NCI-H1048 (cell line): ENCODE measurements at regions not wholly inside any gene's neighbourhood (a gene's known extent, or its start where the extent isn't known, plus 50 kb on each side); places are given as distances from the start of the nearest gene placed in this dataset.
"Not testable (repeated sequence)": the region's sequence is repeated elsewhere in the genome, so short reads cannot be mapped to it uniquely, and the experiment has no call there.

Source experiments
- DNase-seq: peaks from one replicate; lab custom pipeline; 2025; lab: John Stamatoyannopoulos, UW

DNA sequence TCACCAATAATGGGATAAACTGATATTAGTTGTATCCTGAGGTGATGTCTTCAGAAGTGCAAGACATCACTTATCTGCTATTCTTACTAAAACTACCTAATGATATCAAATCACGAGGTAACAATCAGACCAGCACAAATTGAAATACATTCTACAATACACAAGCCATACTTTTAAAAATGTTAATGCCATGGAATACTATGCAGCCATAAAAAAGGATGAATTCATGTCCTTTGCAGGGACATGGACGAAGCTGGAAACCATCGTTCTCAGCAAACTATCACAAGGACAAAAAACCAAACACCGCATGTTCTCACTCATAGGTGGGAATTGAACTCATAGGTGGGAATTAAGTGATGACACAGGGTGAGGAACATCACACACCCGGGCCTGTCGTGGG lies 129.3 kb downstream of the SST start:
- DNase-seq, result no peak

DNA sequence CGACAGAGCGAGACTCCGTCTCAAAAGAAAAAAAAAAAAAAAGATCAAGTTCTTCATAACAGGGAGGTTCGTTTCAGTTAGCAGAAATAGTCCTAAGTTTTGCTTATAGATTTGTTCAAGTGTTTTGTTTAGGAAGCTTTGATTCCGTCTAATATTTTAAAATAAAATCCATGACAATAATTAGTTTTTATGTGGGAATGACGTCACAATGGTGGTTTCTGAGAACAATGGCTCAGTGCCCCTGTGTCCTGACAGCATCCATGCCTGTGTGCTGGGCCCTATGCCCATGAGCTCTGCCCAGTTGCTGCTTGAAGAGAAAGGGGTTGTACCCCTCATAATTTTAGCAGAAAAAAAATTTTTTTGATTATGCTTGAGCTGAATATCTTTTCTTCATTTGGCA lies 134.0 kb downstream of the SST start:
- DNase-seq, result no peak

DNA sequence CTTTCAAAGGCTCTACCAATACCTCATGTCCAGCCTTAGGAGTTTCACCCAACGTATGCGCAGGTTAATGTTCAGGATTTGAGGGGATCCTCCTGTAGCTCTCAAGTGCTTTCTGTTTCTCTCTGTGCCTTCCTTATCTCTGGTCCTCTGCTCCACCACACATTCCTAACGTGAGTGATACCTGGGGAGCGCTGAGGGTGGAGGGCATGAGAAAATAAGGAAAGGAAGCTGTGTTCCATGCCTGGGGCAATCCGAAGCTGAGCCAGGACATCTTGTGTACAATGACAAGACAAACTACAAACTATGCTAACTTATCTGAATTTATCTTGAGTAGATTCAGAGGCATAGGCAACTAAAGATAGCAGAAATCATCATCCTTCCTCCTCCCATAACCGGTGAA lies 136.4 kb downstream of the SST start:
- no peak for DNase-seq

GRCh38 chr3:187531831-187532230 lies 138.4 kb downstream of the SST start:
- no peak for DNase-seq

- no peak for DNase-seq
These were observed 147.3 kb downstream of the SST start for GRCh38 chr3:187522890-187523289.

DNA sequence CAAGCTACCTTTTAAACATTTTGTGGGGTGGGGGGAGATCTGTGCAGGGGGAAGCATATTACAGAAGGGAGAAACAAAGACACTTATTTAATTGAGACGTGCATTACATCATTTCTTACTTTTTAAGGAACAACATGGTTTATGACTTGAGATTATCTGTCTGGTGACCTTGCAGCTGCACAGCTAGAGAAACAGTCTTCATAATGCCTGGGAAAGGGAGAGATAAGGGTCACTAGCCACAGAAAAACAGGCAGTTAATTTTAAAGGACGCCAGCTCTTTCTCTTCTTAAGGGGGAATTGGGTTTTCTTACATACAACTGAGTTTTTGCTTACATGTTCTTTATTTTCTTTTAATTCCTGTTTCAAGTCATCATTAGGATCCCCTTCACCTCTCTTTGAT lies 147.9 kb downstream of the SST start:
- no peak for DNase-seq

- DNase-seq, result no peak
These were observed 148.6 kb downstream of the SST start for GRCh38 chr3:187521546-187521945.

- no peak for DNase-seq
These were observed 149.9 kb downstream of the SST start for GRCh38 chr3:187520027-187520945.

DNA sequence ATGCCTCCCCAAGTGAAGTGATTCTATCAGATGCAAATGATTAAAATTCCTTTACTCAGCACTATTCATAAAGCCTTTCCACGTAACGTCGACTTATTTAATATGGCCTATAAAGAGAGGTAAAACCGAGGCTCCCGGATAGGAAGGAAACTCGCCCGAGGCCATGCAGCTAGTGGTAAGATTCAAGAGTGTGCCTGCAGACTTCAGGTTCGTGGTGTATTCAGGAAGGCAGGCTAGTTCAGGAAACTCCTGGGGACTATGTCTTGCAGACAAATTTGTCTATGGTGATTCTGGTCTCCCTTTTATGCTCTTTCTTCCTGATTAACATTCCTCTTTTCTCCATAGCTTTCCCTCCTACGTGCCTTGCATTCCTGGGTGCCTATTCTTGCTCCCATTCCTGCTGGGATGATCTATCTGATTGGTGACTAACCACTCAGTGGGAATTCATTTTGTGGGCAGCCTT lies 150.7 kb downstream of the SST start:
- no peak for DNase-seq

DNA sequence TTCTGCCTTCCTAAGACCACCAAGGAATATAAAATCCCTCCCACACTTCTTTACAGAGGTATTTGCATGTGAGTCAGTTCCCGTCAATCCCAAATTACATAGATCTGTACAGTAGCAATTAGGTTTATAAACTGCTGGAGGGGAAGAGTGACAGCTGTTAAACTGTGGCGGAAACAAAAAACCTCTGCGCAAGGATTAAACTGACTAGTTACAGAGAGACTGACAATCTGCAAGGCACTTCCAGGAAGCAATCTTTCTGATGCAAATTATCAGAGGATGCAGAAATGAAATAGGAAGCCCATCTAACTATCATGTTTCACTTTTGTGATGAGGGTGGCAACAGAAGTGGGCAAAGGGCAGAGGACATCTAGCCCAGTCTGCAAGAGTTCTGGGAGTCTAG lies 150.4 kb downstream of the RTP4 start:
- DNase-seq, result no peak

DNA sequence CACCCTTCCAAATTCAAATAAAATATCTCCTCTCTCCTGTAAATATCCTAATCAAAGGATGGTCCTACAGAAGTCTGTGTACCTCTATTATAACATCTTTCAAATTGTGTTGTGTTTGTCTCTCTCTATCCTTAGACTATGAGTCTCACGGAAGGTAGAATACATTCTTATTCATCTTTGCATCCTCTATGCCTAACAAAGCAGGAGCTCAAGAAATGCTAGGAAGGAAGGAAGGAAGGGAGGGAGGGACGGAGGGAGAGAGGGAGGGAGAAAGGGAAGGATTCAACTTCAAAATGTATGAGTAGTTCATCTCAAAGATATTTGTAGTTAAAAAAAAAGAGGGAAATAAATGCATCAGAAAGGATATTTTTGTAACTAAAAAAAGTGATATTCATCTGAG lies 150.0 kb downstream of the RTP4 start:
- no peak for DNase-seq

DNA sequence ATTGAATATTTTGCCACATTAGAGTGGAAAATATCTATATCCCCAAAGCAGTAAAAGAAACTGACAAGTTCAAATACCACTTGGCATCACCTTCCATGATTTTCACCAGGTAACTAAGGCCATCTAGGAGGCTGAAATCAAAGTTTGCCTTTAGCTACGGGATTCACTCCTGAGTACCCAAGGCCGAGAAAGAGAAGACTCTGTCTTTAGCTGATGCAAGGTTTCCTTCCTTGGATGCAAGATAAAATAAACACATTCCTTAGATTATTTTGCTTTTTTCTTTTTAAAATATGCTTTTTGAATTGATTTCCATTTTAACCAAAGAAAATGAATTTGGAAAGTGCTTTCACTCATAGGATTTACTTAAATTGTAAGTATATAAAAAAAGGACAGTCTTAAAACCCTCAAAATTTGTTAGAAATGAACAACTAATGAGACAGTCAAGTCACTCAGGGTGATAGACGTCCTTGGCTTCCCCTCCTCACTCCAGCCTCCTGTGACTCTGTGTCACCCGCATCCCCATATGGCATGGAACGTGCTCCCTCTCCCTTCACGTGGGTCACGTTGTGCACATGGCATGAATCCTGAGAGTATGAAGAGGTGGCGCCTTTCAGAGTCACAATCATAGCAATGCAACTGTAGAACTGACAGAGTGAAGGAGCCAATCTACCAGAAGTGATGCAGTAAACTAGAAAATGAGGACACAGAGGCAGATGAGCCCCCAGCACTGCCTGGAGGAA lies 148.4 kb downstream of the RTP4 start:
- no peak for DNase-seq

GRCh38 chr3:187507905-187508304 lies 139.7 kb downstream of the RTP4 start:
- no peak for DNase-seq

- no peak for DNase-seq
These were observed 139.1 kb downstream of the RTP4 start for GRCh38 chr3:187507266-187507665.

DNA sequence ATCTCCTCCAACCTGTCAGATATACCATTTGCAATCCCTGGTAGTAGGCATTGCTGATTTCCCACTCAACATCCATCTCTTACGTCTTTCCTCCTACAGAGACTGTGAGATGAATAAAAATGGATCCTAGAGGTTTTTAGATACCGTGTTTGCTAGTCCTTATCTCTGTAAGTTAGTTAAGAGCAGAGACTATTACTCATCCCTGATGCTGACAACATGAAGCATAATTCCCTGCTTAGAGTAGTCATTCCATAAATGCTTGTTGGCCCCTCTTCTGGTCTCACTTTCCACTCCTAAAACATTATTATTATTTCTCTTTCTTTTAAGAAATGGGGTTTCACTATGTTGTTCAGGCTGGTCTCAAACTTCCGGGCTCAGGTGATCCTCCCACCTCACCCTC lies 136.2 kb downstream of the RTP4 start:
- no peak for DNase-seq

- DNase-seq, result no peak
These were observed 130.1 kb downstream of the RTP4 start for GRCh38 chr3:187498211-187498724.

DNA sequence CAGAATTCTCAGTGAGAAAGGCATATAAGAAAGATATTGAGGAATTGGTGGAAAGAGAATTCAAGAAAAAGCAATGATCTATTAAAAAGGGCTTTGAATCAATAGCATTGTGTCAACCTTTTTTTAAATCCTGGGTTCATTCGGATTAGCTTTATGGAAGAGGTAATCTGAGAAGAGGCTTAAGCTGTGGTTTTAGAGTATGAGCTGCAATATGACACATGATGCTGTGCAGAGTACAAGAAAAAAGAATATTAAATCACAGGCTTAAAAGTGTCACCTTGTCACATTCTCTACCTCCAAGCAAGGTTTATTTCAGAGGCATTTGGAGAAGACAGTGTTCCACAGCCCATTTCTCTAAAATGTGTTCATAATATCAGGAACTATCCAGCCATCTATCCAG lies 128.9 kb downstream of the RTP4 start:
- DNase-seq, result no peak

- DNase-seq, result not testable (repeated sequence)
These were observed 125.9 kb downstream of the RTP4 start for GRCh38 chr3:187494056-187494455.

- no peak for DNase-seq
These were observed 123.2 kb downstream of the RTP4 start for GRCh38 chr3:187491371-187491770.

DNA sequence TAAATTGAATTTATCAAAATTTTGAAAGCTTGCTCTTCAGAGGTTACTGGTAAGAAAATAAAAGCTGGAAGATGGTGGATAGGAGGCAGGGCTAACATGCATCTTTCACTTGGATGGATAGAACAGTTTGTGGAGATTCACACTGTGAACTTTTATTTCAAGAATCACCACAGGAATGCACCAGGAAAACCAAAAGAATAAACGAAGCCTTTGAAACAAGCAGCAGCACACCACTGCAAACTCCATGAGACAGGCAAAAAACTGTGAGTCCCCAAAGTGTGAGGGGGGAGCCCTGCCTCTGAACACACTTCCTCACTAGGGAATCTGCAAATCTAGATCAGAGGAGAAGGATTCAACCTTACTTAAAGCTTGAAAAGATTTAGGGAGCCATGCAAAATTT lies 122.2 kb downstream of the RTP4 start:
- DNase-seq, result no peak

- DNase-seq, result no peak
These were observed 116.5 kb downstream of the RTP4 start for GRCh38 chr3:187484547-187485295.

DNA sequence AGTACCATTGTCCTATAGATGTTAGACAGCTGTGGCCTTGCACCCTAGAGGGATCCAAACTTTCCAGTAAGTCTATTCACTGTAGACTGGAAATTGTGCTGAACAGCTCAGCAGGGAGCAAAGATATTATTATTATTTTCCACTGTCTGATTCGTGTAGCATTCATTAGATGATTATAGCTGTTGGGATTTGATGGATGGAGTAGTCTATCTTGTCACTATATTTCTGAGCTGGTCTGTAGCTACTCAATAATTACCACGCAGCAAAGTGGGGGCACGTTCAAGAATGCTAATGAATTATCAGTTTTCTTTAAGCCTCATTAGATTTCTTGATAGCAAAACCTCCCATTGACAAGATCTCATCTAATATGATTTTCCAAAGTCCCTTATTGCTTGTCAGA lies 113.2 kb downstream of the RTP4 start:
- DNase-seq, result no peak
